ENCODE measurements at regions not wholly inside any gene's neighbourhood (a gene's known extent, or its start where the extent isn't known, plus 50 kb on each side); places are given as distances from the start of the nearest gene placed in this dataset.

DNA sequence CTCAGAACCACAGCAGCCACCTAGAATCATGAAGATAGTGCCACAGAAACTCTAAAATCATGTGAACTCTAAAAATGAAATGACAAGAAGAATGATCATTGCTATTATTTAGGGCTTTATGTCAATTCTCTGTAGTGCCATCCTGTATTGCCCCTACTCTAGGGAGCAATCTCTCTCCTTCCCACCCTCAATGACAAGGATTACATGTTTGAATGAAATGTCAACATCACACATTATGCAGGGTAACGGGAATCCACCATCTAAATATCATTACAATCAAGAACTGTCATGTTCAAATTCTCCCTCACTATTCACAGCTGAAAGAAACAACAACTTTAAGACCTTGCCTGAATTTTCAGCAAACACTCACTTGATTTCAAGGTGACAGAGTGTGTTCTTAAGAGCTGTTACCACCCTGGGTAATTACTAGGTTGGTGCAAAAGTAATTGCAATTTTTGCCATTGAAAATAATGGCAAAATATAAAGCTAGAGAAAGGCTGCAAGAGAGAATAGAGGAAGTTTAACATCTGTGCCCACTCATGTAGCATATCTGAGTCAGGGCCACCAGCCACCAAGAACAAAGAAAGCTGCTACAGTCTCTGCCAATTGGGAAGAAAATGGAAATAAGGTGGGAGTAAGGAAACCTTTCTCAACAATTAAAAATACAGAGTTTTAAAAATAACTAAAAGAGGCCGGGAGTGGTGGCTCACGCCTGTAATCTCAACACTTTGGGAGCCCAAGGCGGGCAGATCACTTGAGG, 112.8 kb upstream of the PSMD7 start:
- H3K4me3 ChIP-seq (ENCODE audit: low read depth, low read length): no peak overlapping the region

DNA sequence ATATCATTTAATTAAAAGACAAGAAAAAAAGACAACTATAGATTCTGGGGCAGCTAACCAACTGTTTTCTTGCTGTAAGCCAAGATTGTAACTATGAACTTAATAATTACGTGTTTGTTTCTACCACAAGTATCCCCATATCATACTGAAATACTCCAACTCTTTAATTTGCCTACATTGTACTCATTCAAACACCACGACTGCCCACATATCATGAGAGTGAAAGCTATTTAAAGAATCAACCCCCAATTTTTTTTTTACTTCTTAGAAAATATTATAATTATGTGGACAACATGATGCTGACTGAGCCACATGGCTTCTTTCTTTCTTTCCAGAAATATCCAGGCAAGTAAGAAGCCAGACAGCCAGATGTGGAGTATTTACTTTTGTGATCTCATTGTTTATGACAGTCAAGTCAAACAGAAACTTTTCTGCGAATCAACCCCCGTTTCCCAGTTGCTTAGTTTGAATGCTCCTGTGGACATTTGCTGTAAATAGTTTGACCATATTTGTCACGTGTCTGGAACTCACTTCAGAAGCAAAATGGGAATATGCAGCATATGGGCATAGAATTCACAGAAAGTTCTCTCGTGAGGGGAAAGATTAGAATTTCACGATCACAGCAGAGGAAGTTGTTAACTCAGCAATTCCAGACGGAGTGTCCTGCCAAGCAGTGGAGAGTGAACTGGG, 126.8 kb upstream of the PSMD7 start:
- no peak overlapping the region for H3K4me3 ChIP-seq (ENCODE audit: low read depth, low read length)

- H3K4me3 ChIP-seq (ENCODE audit: low read depth, low read length): no peak overlapping the region
Measured at GRCh38 chr16:74169066-74169465, 127.5 kb upstream of the PSMD7 start.

DNA sequence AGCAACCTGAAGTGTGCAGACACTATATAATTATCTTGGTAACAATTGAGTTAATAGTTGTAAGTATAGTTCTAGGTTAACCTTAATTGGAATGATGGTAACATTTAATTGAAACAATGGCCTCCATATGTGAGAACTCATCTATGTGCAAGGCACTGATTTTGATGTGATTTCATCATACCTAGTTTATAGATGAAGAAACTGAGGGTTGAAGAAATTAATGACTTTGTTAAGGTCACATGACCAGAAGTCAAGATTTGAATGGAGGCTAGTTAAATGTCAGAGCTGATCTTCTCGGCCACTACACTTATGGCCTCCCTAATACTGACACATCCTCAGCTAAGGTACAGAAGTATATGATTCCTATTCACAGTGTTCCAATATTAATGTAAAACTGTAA, 128.2 kb upstream of the PSMD7 start:
- no peak overlapping the region for H3K4me3 ChIP-seq (ENCODE audit: low read depth, low read length)

DNA sequence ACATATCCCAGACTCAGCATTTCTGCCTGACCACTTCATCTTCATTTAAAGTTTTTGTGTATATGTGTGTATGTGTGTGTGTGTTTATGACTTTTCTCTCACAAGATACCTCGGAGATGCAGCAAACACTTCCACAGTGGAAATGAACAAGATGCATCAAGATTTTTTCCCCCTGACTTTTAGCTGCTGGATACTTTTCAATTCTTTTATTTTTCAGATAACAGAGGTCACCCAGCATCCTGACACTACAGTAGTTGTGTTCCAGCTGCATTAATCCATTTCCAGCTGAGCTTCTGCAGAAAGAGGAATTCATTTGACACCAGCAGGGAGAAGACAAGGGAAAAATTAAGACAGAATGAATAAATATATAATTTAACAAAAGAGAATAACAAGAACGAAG, 130.2 kb upstream of the PSMD7 start:
- H3K4me3 ChIP-seq (ENCODE audit: low read depth, low read length): no peak overlapping the region

DNA sequence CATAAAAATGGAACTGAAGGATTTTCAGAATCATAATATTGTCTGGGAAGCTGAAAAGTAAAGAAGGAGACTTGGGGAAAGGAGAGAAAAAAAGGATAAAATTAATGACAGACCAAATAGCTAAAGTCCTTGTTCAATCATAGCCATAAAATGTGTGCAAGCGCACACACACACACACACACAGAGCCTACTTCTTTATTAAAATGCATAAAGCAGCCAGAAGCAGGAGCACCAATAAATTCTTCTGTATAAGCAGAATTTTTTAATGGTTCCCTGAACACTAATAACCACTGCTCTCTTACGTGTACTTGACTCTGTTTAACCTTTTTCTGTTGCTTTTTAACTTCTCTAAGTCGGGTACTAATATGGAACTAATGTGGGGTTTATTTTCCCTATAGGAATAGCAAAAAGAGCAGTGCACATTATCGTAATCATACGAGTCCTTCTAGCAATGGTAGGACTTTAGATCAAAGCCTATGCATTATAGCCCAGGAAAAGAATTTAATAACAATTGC, 131.0 kb upstream of the PSMD7 start:
- no peak overlapping the region for H3K4me3 ChIP-seq (ENCODE audit: low read depth, low read length)

DNA sequence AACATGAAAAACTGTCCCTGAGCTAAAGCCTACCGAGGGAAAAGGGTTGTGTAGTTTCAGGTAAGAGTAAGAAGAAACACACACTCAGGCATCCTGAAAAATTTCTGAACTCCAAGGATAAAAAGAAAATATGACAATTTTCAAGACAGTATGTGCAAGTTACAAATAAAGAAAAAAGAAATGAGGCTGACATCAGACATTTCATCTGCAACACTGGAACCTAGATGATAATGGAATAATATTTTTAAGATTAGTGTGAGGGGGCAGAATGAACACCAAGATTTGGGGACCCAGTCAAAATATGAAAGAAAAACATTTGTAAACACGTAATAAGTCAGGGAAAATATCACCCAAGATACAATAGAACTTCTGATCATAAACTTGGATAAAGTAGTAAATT, 135.9 kb upstream of the PSMD7 start:
- no peak overlapping the region for H3K4me3 ChIP-seq (ENCODE audit: low read depth, low read length)

DNA sequence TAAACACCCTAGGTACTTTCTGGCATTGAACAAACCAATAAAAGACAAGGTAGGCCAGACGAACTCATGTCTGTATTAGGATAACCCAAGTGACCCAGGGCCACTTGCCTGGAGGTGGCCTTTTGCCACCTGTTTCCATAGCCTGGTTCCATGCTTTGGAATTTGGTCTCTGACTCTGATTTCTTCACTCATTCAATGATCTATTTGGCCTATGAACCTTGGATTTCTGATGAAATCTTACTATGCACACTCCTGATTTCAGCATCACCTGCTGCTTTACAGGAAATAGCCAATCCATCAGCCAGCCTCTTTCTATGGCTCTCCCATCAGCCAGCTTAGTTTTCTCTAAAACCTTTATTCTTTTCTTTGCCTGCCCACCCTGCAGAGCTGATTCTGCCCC, 142.8 kb upstream of the PSMD7 start:
- H3K4me3 ChIP-seq (ENCODE audit: low read depth, low read length): no peak overlapping the region

- H3K4me3 ChIP-seq (ENCODE audit: low read depth, low read length): no peak overlapping the region
Measured at GRCh38 chr16:74146643-74147042, 150.0 kb upstream of the PSMD7 start.

GRCh38 chr16:74143171-74143570, 153.4 kb upstream of the PSMD7 start:
- no peak overlapping the region for H3K4me3 ChIP-seq (ENCODE audit: low read depth, low read length)

GRCh38 chr16:74141015-74141414, 155.6 kb upstream of the PSMD7 start:
- no peak overlapping the region for H3K4me3 ChIP-seq (ENCODE audit: low read depth, low read length)

- no peak overlapping the region for H3K4me3 ChIP-seq (ENCODE audit: low read depth, low read length)
Measured at GRCh38 chr16:74140557-74140956, 156.1 kb upstream of the PSMD7 start.

DNA sequence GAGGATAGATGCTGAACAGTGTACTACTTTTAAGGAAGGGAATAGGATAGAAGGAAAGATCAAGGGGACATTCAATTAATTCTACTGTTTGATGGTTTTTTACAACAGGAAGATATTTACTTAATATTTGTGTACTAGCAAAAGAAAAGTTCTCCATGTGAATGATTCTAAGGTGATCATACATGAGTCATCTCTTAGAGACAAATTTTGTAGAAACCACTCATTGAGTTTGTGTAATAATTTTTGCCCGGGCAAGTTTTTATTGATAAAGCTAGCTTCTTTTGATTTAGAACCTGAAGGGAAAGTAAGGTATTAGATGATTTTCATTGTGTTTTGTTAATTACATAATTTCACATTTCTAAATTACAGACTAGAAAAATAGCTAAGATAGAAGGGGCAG, 172.8 kb upstream of the PSMD7 start:
- H3K4me3 ChIP-seq (ENCODE audit: low read depth, low read length): no peak overlapping the region

- no peak overlapping the region for H3K4me3 ChIP-seq (ENCODE audit: low read depth, low read length)
Measured at GRCh38 chr16:74123195-74123594, 173.4 kb upstream of the PSMD7 start.

- no peak overlapping the region for H3K4me3 ChIP-seq (ENCODE audit: low read depth, low read length)
Measured at GRCh38 chr16:74117798-74118197, 178.8 kb upstream of the PSMD7 start.

- no peak overlapping the region for H3K4me3 ChIP-seq (ENCODE audit: low read depth, low read length)
Measured at GRCh38 chr16:74113545-74113944, 183.1 kb upstream of the PSMD7 start.

DNA sequence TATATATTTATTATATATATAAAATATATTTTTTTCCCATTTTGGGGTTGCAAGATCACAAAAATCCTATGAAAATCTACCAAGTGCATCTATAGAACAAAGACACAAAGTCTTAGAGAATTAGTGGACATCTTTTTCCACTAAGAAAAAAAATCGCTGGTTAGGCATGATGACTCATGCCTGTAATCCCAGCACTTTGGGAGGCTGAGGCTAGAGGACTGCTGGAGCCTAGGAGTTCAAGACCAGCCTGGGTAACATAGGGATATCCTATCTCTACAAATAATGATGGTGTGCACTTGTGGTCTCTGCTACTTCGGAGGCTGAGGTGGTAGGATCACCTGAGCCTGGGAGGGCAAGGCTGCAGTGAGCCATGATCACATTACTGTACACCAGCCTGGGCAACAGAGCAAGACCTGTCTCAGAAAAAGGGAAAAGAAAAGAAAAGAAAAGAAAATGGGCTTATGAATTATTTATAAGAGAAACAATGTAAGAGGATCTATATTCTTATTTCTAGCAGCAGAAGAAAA, 185.1 kb upstream of the PSMD7 start:
- no peak overlapping the region for H3K4me3 ChIP-seq (ENCODE audit: low read depth, low read length)

DNA sequence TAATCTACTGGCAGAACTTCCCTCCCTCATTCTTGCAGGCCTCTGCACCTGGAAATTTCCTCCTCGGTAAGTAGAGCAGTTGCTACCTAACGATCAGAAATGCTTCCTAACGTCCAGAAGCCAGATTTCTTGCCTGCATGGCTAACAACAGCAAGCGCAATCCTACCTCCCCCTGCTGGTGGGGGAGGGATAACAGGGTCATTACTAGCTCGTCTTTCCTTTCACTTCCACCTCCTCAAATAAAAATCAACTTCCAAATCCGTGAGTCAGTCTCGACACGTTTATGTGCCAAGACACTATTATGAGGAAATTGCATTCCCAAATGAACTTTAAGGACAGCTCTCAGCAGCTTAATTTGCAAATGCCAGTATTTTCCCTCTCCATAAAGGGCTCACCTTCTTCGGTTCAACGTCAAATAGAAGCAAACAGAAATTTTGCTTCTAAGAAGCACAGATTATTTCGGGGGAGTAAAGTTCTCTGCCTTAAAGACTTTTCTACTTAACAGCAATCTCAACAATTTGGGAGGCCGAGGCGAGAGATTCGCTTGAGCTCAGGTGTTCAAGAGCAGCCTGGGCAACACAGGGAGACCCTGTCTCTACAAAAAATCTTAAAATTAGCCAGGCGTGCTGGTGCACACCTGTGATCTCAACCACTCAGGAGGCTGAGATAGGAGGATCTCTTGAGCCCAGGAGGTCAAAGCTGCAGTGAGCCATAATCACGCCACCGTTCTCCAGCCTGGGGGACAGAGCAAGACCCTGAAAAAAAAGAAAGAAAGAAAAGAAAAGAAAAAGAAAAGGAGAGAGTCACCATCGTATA, 188.6 kb upstream of the PSMD7 start:
- no peak overlapping the region for H3K4me3 ChIP-seq (ENCODE audit: low read depth, low read length)

GRCh38 chr16:74104022-74104421, 192.6 kb upstream of the PSMD7 start:
- H3K4me3 ChIP-seq (ENCODE audit: low read depth, low read length): no peak overlapping the region

- H3K4me3 ChIP-seq (ENCODE audit: low read depth, low read length): no peak overlapping the region
Measured at GRCh38 chr16:74101379-74102137, 195.1 kb upstream of the PSMD7 start.
